MM.1S (cell line): ENCODE measurements at regions not wholly inside any gene's neighbourhood (a gene's known extent, or its start where the extent isn't known, plus 50 kb on each side); places are given as distances from the start of the nearest gene placed in this dataset.

ENCODE experiments used
- DNase-seq: peaks from one replicate; pipeline ENCODE4 v3.0.0-alpha.2; 2015
- H2AFZ ChIP-seq: fragments of 300-600 bp; sonication (generic); 2 replicates; pipeline ENCODE4 v1.6.0; 2016; ENCODE audit warnings: antibody characterized with exemption, low read length
- H3F3A ChIP-seq: fragments of 300-600 bp; sonication (generic); 2 replicates; pipeline ENCODE4 v1.6.1; 2016; ENCODE audit warnings: mild to moderate bottlenecking, antibody characterized with exemption, low read length, moderate library complexity, mixed read lengths; ENCODE audit not compliant: insufficient read depth
- H3K27ac ChIP-seq: fragments of 300-600 bp; sonication (generic); 2 replicates; pipeline ENCODE4 v1.5.1; 2016; ENCODE audit warnings: mild to moderate bottlenecking, low read length
- H3K27me3 ChIP-seq: fragments of 300-600 bp; sonication (generic); replicated peaks from 2 replicates; pipeline ENCODE4 v1.6.0; 2016; ENCODE audit warnings: low read length; ENCODE audit not compliant: insufficient read depth
- H3K36me3 ChIP-seq: fragments of 300-600 bp; sonication (generic); replicated peaks from 2 replicates; pipeline ENCODE4 v1.6.1; 2016; ENCODE audit warnings: mild to moderate bottlenecking, low read length, mixed read lengths; ENCODE audit not compliant: insufficient read depth
- H3K4me1 ChIP-seq: fragments of 300-600 bp; sonication (generic); 2 replicates; pipeline ENCODE4 v1.6.1; 2016; ENCODE audit warnings: low read length, mixed read lengths
- H3K4me2 ChIP-seq: fragments of 300-600 bp; sonication (generic); 2 replicates; pipeline ENCODE4 v1.6.0; 2016; ENCODE audit warnings: low read depth, low read length
- H3K4me3 ChIP-seq: fragments of 300-600 bp; sonication (generic); 2 replicates; pipeline ENCODE4 v1.5.1; 2016; ENCODE audit warnings: low read length, mixed read lengths
- H3K79me2 ChIP-seq: fragments of 300-600 bp; sonication (generic); 2 replicates; pipeline ENCODE4 v1.6.1; 2016; ENCODE audit warnings: mixed run types, low read length, mixed read lengths
- H3K9ac ChIP-seq: fragments of 300-600 bp; sonication (generic); 2 replicates; pipeline ENCODE4 v1.6.1; 2016; ENCODE audit warnings: low read length, mixed read lengths
- H3K9me2 ChIP-seq: fragments of 300-600 bp; sonication (generic); replicated peaks from 2 replicates; pipeline ENCODE4 v1.6.1; 2016; ENCODE audit warnings: mild to moderate bottlenecking, low read length, mixed read lengths; ENCODE audit not compliant: insufficient read depth
- H3K9me3 ChIP-seq: fragments of 300-600 bp; sonication (generic); replicated peaks from 2 replicates; pipeline ENCODE4 v1.6.1; 2016; ENCODE audit warnings: mild to moderate bottlenecking, low read length, mixed read lengths; ENCODE audit not compliant: insufficient read depth
- H4K20me1 ChIP-seq: fragments of 300-600 bp; sonication (generic); 2 replicates; pipeline ENCODE4 v1.6.1; 2016; ENCODE audit warnings: mild to moderate bottlenecking, low read length, moderate library complexity, mixed read lengths; ENCODE audit not compliant: insufficient read depth
- CTCF ChIP-seq: fragments of 300-600 bp; sonication (generic); IDR thresholded peaks from 2 replicates; pipeline ENCODE4 v1.5.1; 2016; ENCODE audit warnings: antibody characterized with exemption, low read length, mixed read lengths
- EZH2 ChIP-seq: fragments of 300-600 bp; sonication (generic); optimal IDR thresholded peaks from 2 replicates; pipeline ENCODE3; 2017; ENCODE audit warnings: low read depth, mild to moderate bottlenecking, antibody characterized with exemption, low read length, mixed read lengths
- EZH2phosphoT487 ChIP-seq: fragments of 300-600 bp; sonication (generic); IDR thresholded peaks from 2 replicates; pipeline ENCODE4 v1.6.1; 2018; ENCODE audit warnings: antibody characterized with exemption, low read length

GRCh38 chr12:75578546-75578945 is 67.1 kb upstream of the KRR1 start:
- H2AFZ ChIP-seq = no peak overlapping the region
- no peak for DNase-seq

GRCh38 chr12:75577812-75578211 is 66.4 kb upstream of the KRR1 start:
- H3K27ac ChIP-seq = no peak overlapping the region
- TF ChIP-seq EZH2phosphoT487 (no peak), EZH2 (no peak), CTCF (no peak)
- H3K9ac ChIP-seq = no peak overlapping the region
- no peaks in the 10 kb centered on the region for H3K9me3 ChIP-seq
- H3K36me3 ChIP-seq = no peaks in the 10 kb centered on the region
- no peak overlapping the region for H2AFZ ChIP-seq
- H4K20me1 ChIP-seq = no peaks in the 10 kb centered on the region
- H3K4me3 ChIP-seq = no peak overlapping the region
- no peaks in the 10 kb centered on the region for H3K4me1 ChIP-seq
- H3K4me2 ChIP-seq = no peak overlapping the region
- no peaks in the 10 kb centered on the region for H3K27me3 ChIP-seq
- H3K79me2 ChIP-seq = no peaks in the 10 kb centered on the region
- H3F3A ChIP-seq = no peaks in the 10 kb centered on the region
- DNase-seq = no peak
- H3K9me2 ChIP-seq = no peaks in the 10 kb centered on the region

More at GRCh38 chr12:75578546-75578945, 67.1 kb upstream of the KRR1 start:
- Histone ChIP-seq H3K4me3 (no peak overlapping the region), H4K20me1 (no peaks in the 10 kb centered on the region), H3K9ac (no peak overlapping the region), H3K4me1 (no peaks in the 10 kb centered on the region), H3K79me2 (no peaks in the 10 kb centered on the region), H3K9me3 (no peaks in the 10 kb centered on the region), H3K9me2 (no peaks in the 10 kb centered on the region), H3F3A (no peaks in the 10 kb centered on the region), H3K27me3 (no peaks in the 10 kb centered on the region), H3K36me3 (no peaks in the 10 kb centered on the region), H3K4me2 (no peak overlapping the region), H3K27ac (no peak overlapping the region)
- no peak for TF ChIP-seq CTCF
- no peak for TF ChIP-seq EZH2phosphoT487
- no peak for TF ChIP-seq EZH2

GRCh38 chr12:75571656-75572205 is 60.3 kb upstream of the KRR1 start:
- H3K9me2 ChIP-seq = no peaks in the 10 kb centered on the region
- H3K4me2 ChIP-seq = no peak overlapping the region
- H3K4me1 ChIP-seq = no peaks in the 10 kb centered on the region
- no peak for TF ChIP-seq EZH2phosphoT487
- no peak for TF ChIP-seq CTCF
- no peak for TF ChIP-seq EZH2
- no peak overlapping the region for H3K4me3 ChIP-seq
- H3K36me3 ChIP-seq = no peaks in the 10 kb centered on the region
- no peak overlapping the region for H3K9ac ChIP-seq
- H3K27me3 ChIP-seq = no peaks in the 10 kb centered on the region
- H2AFZ ChIP-seq = no peak overlapping the region
- no peaks in the 10 kb centered on the region for H3K79me2 ChIP-seq
- H3F3A ChIP-seq = no peaks in the 10 kb centered on the region
- no peaks in the 10 kb centered on the region for H4K20me1 ChIP-seq
- H3K9me3 ChIP-seq = no peaks in the 10 kb centered on the region
- no peak for DNase-seq
- no peak overlapping the region for H3K27ac ChIP-seq
